HEK293 (cell line): ENCODE measurements at regions not wholly inside any gene's neighbourhood (a gene's known extent, or its start where the extent isn't known, plus 50 kb on each side); places are given as distances from the start of the nearest gene placed in this dataset.

ENCODE experiments used
- CTCF ChIA-PET: fragments of 350-600 bp; formaldehyde crosslinking; extraction: SDS; loops from one replicate; lab custom pipeline; 2021; ENCODE audit warnings: antibody characterized with exemption; lab: Yijun Ruan, JAX
- POLR2A ChIA-PET: fragments of 300-600 bp; formaldehyde crosslinking; extraction: SDS; loops from one replicate; lab custom pipeline; 2020; ENCODE audit warnings: antibody characterized with exemption, inconsistent platforms; lab: Yijun Ruan, JAX
- H3K27ac ChIP-seq: fragments of 200-500 bp; sonication (Bioruptor generic); 2 replicates; pipeline ENCODE4 v1.5.1; 2014; ENCODE audit warnings: low read depth, low read length, control low read depth, inconsistent platforms; ENCODE audit errors: extremely low read depth
- H3K36me3 ChIP-seq, 2 experiments: fragments of 200-500 bp in 1 of 2; sonication (Bioruptor generic) in 1 of 2; 1 replicate in 1 of 2; 2 replicates in 1 of 2; pipeline ENCODE4 v1.5.1; 2014 to 2017; ENCODE audit warnings: inconsistent platforms in 2 of 2, low read length in 2 of 2; ENCODE audit not compliant: control insufficient read depth in 2 of 2, insufficient read depth in 1 of 2
- H3K4me1 ChIP-seq: fragments of 200-500 bp; sonication (Bioruptor generic); 2 replicates; pipeline ENCODE4 v1.5.1; 2014; ENCODE audit warnings: mild to moderate bottlenecking, low read length, inconsistent platforms; ENCODE audit not compliant: control insufficient read depth, insufficient read depth
- H3K4me3 ChIP-seq: 2 replicates; pipeline ENCODE4 v1.5.1; 2011; ENCODE audit warnings: low read depth, mild to moderate bottlenecking, control low read depth, low read length, moderate library complexity
- H3K9me3 ChIP-seq: fragments of 200-500 bp; sonication (Bioruptor generic); 2 replicates; pipeline ENCODE4 v1.5.1; 2014; ENCODE audit warnings: low read depth, low read length, inconsistent platforms; ENCODE audit not compliant: control insufficient read depth, insufficient read depth
- ATF2 ChIP-seq: fragments of 450-650 bp; formaldehyde crosslinking; IDR thresholded peaks from 2 replicates; pipeline ENCODE4 v1.5.1; 2016; ENCODE audit warnings: missing biosample characterization, missing genetic modification characterization, low read depth
- KLF17 ChIP-seq: fragments of 450-650 bp; formaldehyde crosslinking; IDR thresholded peaks from 2 replicates; pipeline ENCODE4 v1.5.1; 2016; ENCODE audit warnings: missing biosample characterization, missing genetic modification characterization
- KLF8 ChIP-seq: fragments of 450-650 bp; formaldehyde crosslinking; IDR thresholded peaks from 2 replicates; pipeline ENCODE4 v1.5.1; 2016; ENCODE audit warnings: missing biosample characterization, missing genetic modification characterization
- PBX3 ChIP-seq: sonication (generic); formaldehyde crosslinking; IDR thresholded peaks from 2 replicates; pipeline ENCODE4 v1.8.1; 2022; ENCODE audit warnings: mild to moderate bottlenecking, moderate library complexity, missing genetic modification reagents
- REST ChIP-seq: fragments of 450-650 bp; formaldehyde crosslinking; IDR thresholded peaks from 2 replicates; pipeline ENCODE4 v1.5.1; 2016; ENCODE audit warnings: missing biosample characterization, missing genetic modification characterization
- ZBTB11 ChIP-seq: fragments of 450-650 bp; formaldehyde crosslinking; conservative IDR thresholded peaks from 2 replicates; pipeline ENCODE4 v1.5.1; 2016; ENCODE audit warnings: low read depth, missing biosample characterization, missing genetic modification characterization
- ZNF10 ChIP-seq: fragments of 450-650 bp; formaldehyde crosslinking; IDR thresholded peaks from 2 replicates; pipeline ENCODE4 v1.5.1; 2017; ENCODE audit warnings: missing biosample characterization, missing genetic modification characterization
- ZNF112 ChIP-seq: fragments of 450-650 bp; formaldehyde crosslinking; IDR thresholded peaks from 2 replicates; pipeline ENCODE4 v1.5.0; 2017; ENCODE audit warnings: missing biosample characterization, missing genetic modification characterization
- ZNF140 ChIP-seq: fragments of 450-650 bp; formaldehyde crosslinking; IDR thresholded peaks from 2 replicates; pipeline ENCODE4 v1.5.1; 2016; ENCODE audit warnings: missing biosample characterization, missing genetic modification characterization
- ZNF202 ChIP-seq: fragments of 450-650 bp; formaldehyde crosslinking; IDR thresholded peaks from 2 replicates; pipeline ENCODE4 v1.5.1; 2016; ENCODE audit warnings: missing biosample characterization, missing genetic modification characterization, borderline replicate concordance
- ZNF354C ChIP-seq: fragments of 450-650 bp; formaldehyde crosslinking; IDR thresholded peaks from 2 replicates; pipeline ENCODE4 v1.5.1; 2016; ENCODE audit warnings: missing biosample characterization, missing genetic modification characterization, low read depth, borderline replicate concordance
- ZNF529 ChIP-seq: fragments of 450-650 bp; formaldehyde crosslinking; IDR thresholded peaks from 2 replicates; pipeline ENCODE4 v1.5.1; 2017; ENCODE audit warnings: missing genetic modification characterization, missing biosample characterization; ENCODE audit not compliant: insufficient replicate concordance
- ZNF623 ChIP-seq: fragments of 450-650 bp; formaldehyde crosslinking; IDR thresholded peaks from 2 replicates; pipeline ENCODE4 v1.5.1; 2016; ENCODE audit warnings: missing biosample characterization, missing genetic modification characterization
- ZNF792 ChIP-seq: fragments of 450-650 bp; formaldehyde crosslinking; IDR thresholded peaks from 2 replicates; pipeline ENCODE4 v1.5.1; 2016; ENCODE audit warnings: missing biosample characterization, missing genetic modification characterization
- ZSCAN18 ChIP-seq: fragments of 450-650 bp; formaldehyde crosslinking; IDR thresholded peaks from 2 replicates; pipeline ENCODE4 v1.5.1; 2016; ENCODE audit warnings: missing biosample characterization, missing genetic modification characterization

- TF ChIP-seq REST: no peak
- no peak for TF ChIP-seq ZNF202 (tag by site-specific recombination)
Observed at GRCh38 chr12:90829044-90829443, 125.9 kb downstream of the CCER1 start (continued).

- Histone ChIP-seq H3K36me3 (no peaks in the 10 kb centered on the region), H3K4me3 (no peak overlapping the region), H3K9me3 (no peaks in the 10 kb centered on the region), H3K4me1 (no peaks in the 10 kb centered on the region; the same call in 1 of the 2 replicates), H3K27ac (no peak overlapping the region)
- TF ChIP-seq ZNF354C (tag by site-specific recombination): no peak
- no peak for TF ChIP-seq ATF2 (tag by site-specific recombination)
- no peak for TF ChIP-seq KLF17 (tag by site-specific recombination)
- TF ChIP-seq ZNF792 (tag by site-specific recombination): no peak
- no peak for TF ChIP-seq ZSCAN18
- TF ChIP-seq ZNF623: no peak
- no peak for TF ChIP-seq ZNF10 (tag by site-specific recombination)
- TF ChIP-seq KLF8 (tag by site-specific recombination): no peak
- TF ChIP-seq ZBTB11 (tag by site-specific recombination): no peak
- no peak for TF ChIP-seq ZNF140 (tag by site-specific recombination)
- TF ChIP-seq ZNF529 (tag by site-specific recombination): no peak
- TF ChIP-seq ZNF112 (tag by site-specific recombination): no peak
- no peak for TF ChIP-seq PBX3 (CRISPR knock-in tag)
- ChIA-PET CTCF (no interaction called here), POLR2A (no interaction called here)
Observed at GRCh38 chr12:90828621-90829020, 126.4 kb downstream of the CCER1 start.
